HL-60 (cell line): ENCODE measurements at regions not wholly inside any gene's neighbourhood (a gene's known extent, or its start where the extent isn't known, plus 50 kb on each side); places are given as distances from the start of the nearest gene placed in this dataset.
"Not testable (repeated sequence)": the region's sequence is repeated elsewhere in the genome, so short reads cannot be mapped to it uniquely, and the experiment has no call there.

ENCODE experiments used
- DNase-seq, 2 experiments: peaks; one replicate each; pipeline ENCODE4 v3.0.0-alpha.2; 2010 to 2020; ENCODE audit warnings: low read depth in 1 of 2, low spot score in 1 of 2
- H3K27ac ChIP-seq: fragments of 250-450 bp; sonication (Bioruptor Pico); replicated peaks from 2 replicates; pipeline ENCODE4 v1.5.1; 2020; ENCODE audit warnings: mild to moderate bottlenecking, moderate library complexity
- H3K27me3 ChIP-seq: fragments of 250-450 bp; sonication (Bioruptor Pico); 2 replicates; pipeline ENCODE4 v1.5.1; 2021; ENCODE audit warnings: mild to moderate bottlenecking, moderate library complexity; ENCODE audit not compliant: insufficient read depth, poor library complexity, severe bottlenecking
- H3K4me3 ChIP-seq: replicated peaks from 2 replicates; pipeline ENCODE4 v1.5.1; 2011; ENCODE audit warnings: mild to moderate bottlenecking, control low read depth, low read length; ENCODE audit not compliant: insufficient read depth
- CTCF ChIP-seq: IDR thresholded peaks from one replicate; pipeline ENCODE4 v1.5.1; 2011; ENCODE audit warnings: low read length, control low read depth, inconsistent platforms; ENCODE audit not compliant: insufficient read depth
- GABPA ChIP-seq: IDR thresholded peaks from 2 replicates; pipeline ENCODE4 v1.6.1; 2012; ENCODE audit warnings: low read depth
- POLR2AphosphoS5 ChIP-seq: IDR thresholded peaks from 2 replicates; pipeline ENCODE4 v1.6.1; 2012; ENCODE audit warnings: low read depth
- REST ChIP-seq: IDR thresholded peaks from 2 replicates; pipeline ENCODE4 v1.6.1; 2012; ENCODE audit warnings: low read depth; ENCODE audit not compliant: insufficient replicate concordance
- SPI1 ChIP-seq: IDR thresholded peaks from 2 replicates; pipeline ENCODE4 v1.6.1; 2012; ENCODE audit warnings: low read depth, mild to moderate bottlenecking, borderline replicate concordance

- DNase-seq = no peak
- no peaks in the 10 kb centered on the region for H3K27me3 ChIP-seq
- no peak overlapping the region for H3K4me3 ChIP-seq
- no peak overlapping the region for H3K27ac ChIP-seq
- no peak for TF ChIP-seq SPI1
- TF ChIP-seq CTCF = no peak
- TF ChIP-seq GABPA = no peak
- no peak for TF ChIP-seq POLR2AphosphoS5
- TF ChIP-seq REST = no peak
These were observed 498.9 kb upstream of the SLITRK5 start for GRCh38 chr13:87172166-87172835.

- not testable (repeated sequence) for DNase-seq, H3K27me3 ChIP-seq, H3K4me3 ChIP-seq, H3K27ac ChIP-seq
These were observed 486.0 kb upstream of the SLITRK5 start for GRCh38 chr13:87185138-87185537.

- not testable (repeated sequence) for DNase-seq, H3K27me3 ChIP-seq, H3K27ac ChIP-seq, H3K4me3 ChIP-seq
These were observed 484.5 kb upstream of the SLITRK5 start for GRCh38 chr13:87186647-87187046.

- DNase-seq, H3K27ac ChIP-seq, H3K27me3 ChIP-seq, H3K4me3 ChIP-seq: not testable (repeated sequence)
These were observed 479.7 kb upstream of the SLITRK5 start for GRCh38 chr13:87191485-87191884.

GRCh38 chr13:87198371-87198770 lies 472.8 kb upstream of the SLITRK5 start:
- TF ChIP-seq GABPA = no peak
- TF ChIP-seq POLR2AphosphoS5 = no peak
- TF ChIP-seq REST = no peak
- no peak for TF ChIP-seq CTCF
- TF ChIP-seq SPI1 = no peak
- Histone ChIP-seq H3K27me3 (no peaks in the 10 kb centered on the region), H3K27ac (no peak overlapping the region), H3K4me3 (no peak overlapping the region)
- no peak for DNase-seq
